H1 (cell line): ENCODE measurements at regions not wholly inside any gene's neighbourhood (a gene's known extent, or its start where the extent isn't known, plus 50 kb on each side); places are given as distances from the start of the nearest gene placed in this dataset.

Experiments used
- CTCF ChIA-PET: fragments of 300-600 bp; sonication (Branson Sonifier 250); formaldehyde crosslinking; loops from one replicate; lab custom pipeline; 2021; ENCODE audit not compliant: partially characterized antibody; lab: Charles Lee
- POLR2A ChIA-PET: fragments of 300-600 bp; sonication (Branson Sonifier 250); formaldehyde crosslinking; loops from one replicate; lab custom pipeline; 2021; ENCODE audit warnings: inconsistent platforms; ENCODE audit not compliant: partially characterized antibody; lab: Charles Lee
- DNase-seq, 2 experiments: peaks; one replicate each; pipeline versions ENCODE4 v3.0.0 to v3.0.0-alpha.2; 2010 to 2022; ENCODE audit warnings: low spot score in 2 of 2, low read depth in 1 of 2, mixed read lengths in 1 of 2
- FAIRE-seq: peaks from 2 replicates; lab custom pipeline; 2011; peaks lifted over from hg19 to GRCh38; lab: Jason Lieb, UNC
- H2AFZ ChIP-seq: 2 replicates; pipeline ENCODE4 v1.8.1; 2012; ENCODE audit warnings: low read length, inconsistent platforms
- H2AK5ac ChIP-seq: 2 replicates; pipeline ENCODE4 v1.6.1; 2013; ENCODE audit warnings: low read depth, low read length
- H2BK120ac ChIP-seq: replicated peaks from 2 replicates; pipeline ENCODE3; 2013; ENCODE audit warnings: low read depth, low read length, inconsistent platforms
- H2BK12ac ChIP-seq: 2 replicates; pipeline ENCODE4 v1.6.1; 2013; ENCODE audit warnings: low read depth, low read length
- H2BK15ac ChIP-seq: 2 replicates; pipeline ENCODE4 v1.6.1; 2013; ENCODE audit warnings: low read length
- H2BK20ac ChIP-seq: 2 replicates; pipeline ENCODE4 v1.6.1; 2013; ENCODE audit warnings: low read length
- H2BK5ac ChIP-seq: 2 replicates; pipeline ENCODE4 v1.6.1; 2013; ENCODE audit warnings: low read depth, low read length
- H3K14ac ChIP-seq: 2 replicates; pipeline ENCODE4 v1.6.1; 2013; ENCODE audit warnings: inconsistent platforms; ENCODE audit not compliant: insufficient read length
- H3K18ac ChIP-seq: 2 replicates; pipeline ENCODE4 v1.6.1; 2013; ENCODE audit warnings: low read length; ENCODE audit errors: extremely low read depth
- H3K23ac ChIP-seq: 2 replicates; pipeline ENCODE4 v1.6.1; 2013; ENCODE audit warnings: inconsistent platforms; ENCODE audit not compliant: insufficient read length
- H3K23me2 ChIP-seq: 2 replicates; pipeline ENCODE4 v1.6.1; 2013; ENCODE audit warnings: low read depth, low read length
- H3K27ac ChIP-seq: 2 replicates; pipeline ENCODE4 v1.6.1; 2011; ENCODE audit warnings: low read depth, low read length, inconsistent platforms
- H3K27me3 ChIP-seq, 4 experiments: replicated peaks in 1 of 4; 1 replicate in 1 of 4; 2 replicates in 3 of 4; pipeline versions ENCODE4 v1.6.1 to v1.8.1; 2011 to 2013; ENCODE audit warnings: low read length in 3 of 4, mild to moderate bottlenecking in 3 of 4, inconsistent platforms in 2 of 4, mixed read lengths in 2 of 4, moderate library complexity in 1 of 4; ENCODE audit not compliant: control insufficient read depth in 3 of 4, insufficient read depth in 3 of 4; ENCODE audit errors: extremely low read depth in 1 of 4
- H3K36me3 ChIP-seq, 4 experiments: 2 replicates each; pipeline versions ENCODE4 v1.6.1 to v1.8.1; 2011 to 2013; ENCODE audit warnings: mild to moderate bottlenecking in 4 of 4, low read length in 3 of 4, moderate library complexity in 2 of 4, control low read depth in 1 of 4, inconsistent platforms in 1 of 4; ENCODE audit not compliant: insufficient read depth in 4 of 4, control insufficient read depth in 2 of 4
- H3K4ac ChIP-seq: replicated peaks from 2 replicates; pipeline ENCODE3; 2013; ENCODE audit warnings: low read length, low read depth, mixed read lengths, inconsistent platforms; ENCODE audit not compliant: insufficient read length
- H3K4me1 ChIP-seq, 4 experiments: replicated peaks in 1 of 4; 1 replicate in 1 of 4; 2 replicates in 3 of 4; pipeline versions ENCODE4 v1.6.1 to v1.8.1; 2011 to 2013; ENCODE audit warnings: low read length in 3 of 4, inconsistent platforms in 2 of 4, mixed read lengths in 1 of 4; ENCODE audit not compliant: insufficient read depth in 4 of 4, control insufficient read depth in 3 of 4
- H3K4me2 ChIP-seq, 2 experiments: 2 replicates each; pipeline versions ENCODE4 v1.6.1 to v1.8.1; 2011 to 2013; ENCODE audit warnings: low read depth in 2 of 2, low read length in 2 of 2, control low read depth in 1 of 2, inconsistent platforms in 1 of 2, mild to moderate bottlenecking in 1 of 2; ENCODE audit not compliant: insufficient read depth in 1 of 2
- H3K4me3 ChIP-seq, 4 experiments: fragments of 200-600, 300-600 bp in 1 of 4; sonication (generic), shearing (Covaris generic), sonication (Bioruptor Twin) in 1 of 4; 2 replicates each; pipeline versions ENCODE4 v1.5.1 to v1.8.1; 2011 to 2016; ENCODE audit warnings: low read length in 4 of 4, low read depth in 3 of 4, control low read depth in 2 of 4, inconsistent platforms in 2 of 4, mild to moderate bottlenecking in 2 of 4, mixed read lengths in 1 of 4, moderate library complexity in 1 of 4; ENCODE audit not compliant: insufficient read depth in 2 of 4; ENCODE audit errors: extremely low read depth in 1 of 4
- H3K56ac ChIP-seq: replicated peaks from 2 replicates; pipeline ENCODE3; 2013; ENCODE audit warnings: low read depth, mild to moderate bottlenecking, mixed read lengths, low read length, inconsistent platforms; ENCODE audit not compliant: insufficient read length
- H3K79me1 ChIP-seq: 2 replicates; pipeline ENCODE4 v1.6.1; 2013; ENCODE audit warnings: low read depth, low read length, control low read depth
- H3K79me2 ChIP-seq, 2 experiments: 2 replicates each; pipeline versions ENCODE4 v1.6.1 to v1.8.1; 2012 to 2013; ENCODE audit warnings: low read length in 2 of 2, mild to moderate bottlenecking in 2 of 2, inconsistent platforms in 1 of 2; ENCODE audit not compliant: insufficient read depth in 2 of 2, control insufficient read depth in 1 of 2
- H3K9ac ChIP-seq, 4 experiments: replicated peaks in 1 of 4; 1 replicate in 1 of 4; 2 replicates in 3 of 4; pipeline versions ENCODE4 v1.6.1 to v1.8.1; 2011 to 2013; ENCODE audit warnings: low read depth in 3 of 4, low read length in 3 of 4, control low read depth in 2 of 4, mild to moderate bottlenecking in 2 of 4, moderate library complexity in 2 of 4, inconsistent platforms in 1 of 4; ENCODE audit errors: extremely low read depth in 1 of 4
- H3K9me3 ChIP-seq, 2 experiments: 2 replicates each; pipeline versions ENCODE4 v1.6.1 to v1.8.1; 2012 to 2013; ENCODE audit warnings: mild to moderate bottlenecking in 2 of 2, moderate library complexity in 2 of 2, control low read depth in 1 of 2, inconsistent platforms in 1 of 2, low read depth in 1 of 2, low read length in 1 of 2, mixed read lengths in 1 of 2; ENCODE audit not compliant: insufficient read depth in 2 of 2
- H4K20me1 ChIP-seq, 2 experiments: replicated peaks in 1 of 2; 2 replicates each; pipeline versions ENCODE3 to v1.8.1; 2011 to 2013; ENCODE audit warnings: inconsistent platforms in 2 of 2, low read length in 2 of 2, mild to moderate bottlenecking in 1 of 2; ENCODE audit not compliant: insufficient read depth in 2 of 2, control insufficient read depth in 1 of 2
- H4K5ac ChIP-seq: 2 replicates; pipeline ENCODE4 v1.6.1; 2013; ENCODE audit warnings: low read length, low read depth, mixed read lengths, inconsistent platforms; ENCODE audit not compliant: insufficient read length
- H4K8ac ChIP-seq: 2 replicates; pipeline ENCODE4 v1.8.0; 2013; ENCODE audit warnings: mild to moderate bottlenecking, moderate library complexity, low read length, inconsistent platforms; ENCODE audit not compliant: insufficient read depth; ENCODE audit errors: extremely low read depth
- H4K91ac ChIP-seq: replicated peaks from 2 replicates; pipeline ENCODE3; 2013; ENCODE audit warnings: low read length, mixed read lengths, inconsistent platforms; ENCODE audit not compliant: insufficient read length
- CEBPB ChIP-seq: IDR thresholded peaks from 2 replicates; pipeline ENCODE4 v1.6.1; 2012; ENCODE audit warnings: low read depth, low read length
- SP1 ChIP-seq: IDR thresholded peaks from 2 replicates; pipeline ENCODE4 v1.6.1; 2011; ENCODE audit warnings: low read depth, low read length
- WGBS, 2 experiments: shearing (Covaris generic) in 1 of 2; methylation state at CpG; one replicate each; pipeline versions ENCODE4 v1.1.6 to v1.1.7; 2013 to 2015; ENCODE audit warnings: low lambda C conversion rate in 2 of 2, mixed read lengths in 2 of 2, inconsistent platforms in 1 of 2, low coverage in 1 of 2, missing lambda C conversion rate in 1 of 2; ENCODE audit not compliant: insufficient replicate concordance in 2 of 2, insufficient coverage in 1 of 2, insufficient read length in 1 of 2; ENCODE audit errors: extremely low coverage in 1 of 2, missing lambda C conversion rate in 1 of 2; 5-methylcytosine and 5-hydroxymethylcytosine counted together

DNA sequence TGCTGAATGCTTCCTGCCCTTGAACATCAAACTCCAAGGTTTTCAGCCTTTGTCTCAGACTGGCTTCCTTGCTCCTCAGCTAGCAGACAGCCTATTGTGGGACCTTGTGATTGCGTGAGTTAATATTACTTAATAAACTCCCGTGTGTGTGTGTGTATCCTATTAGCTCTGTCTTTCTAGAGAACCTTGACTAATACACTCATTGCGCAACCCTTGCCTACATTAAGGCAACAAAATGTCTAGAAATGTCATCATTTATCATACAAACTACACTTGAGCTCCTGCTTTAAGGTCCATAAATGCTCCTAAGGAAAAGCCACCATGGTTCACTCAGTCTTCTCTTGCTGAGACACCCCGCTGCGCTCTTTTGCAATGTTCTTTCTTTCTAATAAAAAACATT lies 2861.0 kb downstream of the PCDH9 start:
- no peak overlapping the region for H4K8ac ChIP-seq
- no peak for TF ChIP-seq SP1
- peak; percentile 86 for TF ChIP-seq CEBPB
- TF ChIP-seq, all 59 proteins: peak for 1
- Histone ChIP-seq H2BK20ac (no peak overlapping the region), H3K9ac (no peak overlapping the region), H2AK5ac (no peak overlapping the region), H2BK12ac (no peak overlapping the region), H3K23me2 (no peaks in the 10 kb centered on the region), H4K91ac (no peak overlapping the region), H3K4ac (no peak overlapping the region), H3K4me1 (no peaks in the 10 kb centered on the region), H2AFZ (no peak overlapping the region), H3K14ac (no peak overlapping the region), H3K4me2 (no peak overlapping the region), H3K18ac (no peak overlapping the region), H3K4me3 (no peak overlapping the region), H3K27ac (no peak overlapping the region), H3K9me3 (peaks cover 8 to 11% of the 10 kb centered on the region in 2 experiments; a peak in 3 of 4 replicates), H2BK5ac (no peak overlapping the region), H4K20me1 (no peaks in the 10 kb centered on the region), H4K5ac (no peak overlapping the region), H2BK120ac (no peak overlapping the region), H2BK15ac (no peak overlapping the region), H3K79me2 (no peaks in the 10 kb centered on the region), H3K56ac (no peak overlapping the region), H3K27me3 (no peaks in the 10 kb centered on the region), H3K79me1 (no peaks in the 10 kb centered on the region), H3K36me3 (no peaks in the 10 kb centered on the region), H3K23ac (no peak overlapping the region)
- ChIA-PET POLR2A (no interaction called here), CTCF (interaction anchor here (1.7 kb wide), 1 partner anchor 214 kb away, joined by 4 read pairs; no protein-coding TSS in a partner anchor)
- DNase-seq (no peak), FAIRE-seq (no peak)
- WGBS, 2 experiments = 89% methylated on average over 5 of the region's 5 CpGs; no CpG with 5 or more reads in 1 of the 2 experiments
